ENCODE measurements at regions not wholly inside any gene's neighbourhood (a gene's known extent, or its start where the extent isn't known, plus 50 kb on each side); places are given as distances from the start of the nearest gene placed in this dataset.

- no peak for DNase-seq
- H3K9me3 Mint-ChIP-seq, result peaks cover 5% of the 10 kb centered on the region
- H3K27ac Mint-ChIP-seq, result no peak overlapping the region
- intact Hi-C loops (cut with micrococcal nuclease), result no loop called here
- no peak overlapping the region for H3K4me3 Mint-ChIP-seq
- no peaks in the 10 kb centered on the region for H3K4me1 Mint-ChIP-seq (ENCODE audit: low read depth)
- no peaks in the 10 kb centered on the region for H3K36me3 Mint-ChIP-seq (ENCODE audit: low read depth)
- H3K27me3 Mint-ChIP-seq (ENCODE audit: low read depth), result no peaks in the 10 kb centered on the region
- CTCF ChIA-PET, result no interaction called here
Measured at GRCh38 chr2:210814251-210815025, 258.0 kb downstream of the CPS1 start.

GRCh38 chr2:210816769-210817168 lies 260.4 kb downstream of the CPS1 start:
- CTCF ChIA-PET, result no interaction called here
- no peak overlapping the region for H3K27ac Mint-ChIP-seq
- no peak for DNase-seq
- intact Hi-C loops (cut with micrococcal nuclease), result no loop called here
- H3K4me1 Mint-ChIP-seq (ENCODE audit: low read depth), result no peaks in the 10 kb centered on the region
- no peaks in the 10 kb centered on the region for H3K36me3 Mint-ChIP-seq (ENCODE audit: low read depth)
- H3K4me3 Mint-ChIP-seq, result no peak overlapping the region
- peaks cover 1% of the 10 kb centered on the region for H3K9me3 Mint-ChIP-seq
- H3K27me3 Mint-ChIP-seq (ENCODE audit: low read depth), result no peaks in the 10 kb centered on the region

GRCh38 chr2:210818473-210818872 lies 262.1 kb downstream of the CPS1 start:
- Mint-ChIP-seq H3K9me3 (no peaks in the 10 kb centered on the region), H3K4me1 (ENCODE audit: low read depth) (no peaks in the 10 kb centered on the region), H3K27me3 (ENCODE audit: low read depth) (no peaks in the 10 kb centered on the region), H3K27ac (no peak overlapping the region), H3K4me3 (no peak overlapping the region), H3K36me3 (ENCODE audit: low read depth) (no peaks in the 10 kb centered on the region)
- DNase-seq, result no peak
- CTCF ChIA-PET, result interaction anchor here (0.7 kb wide), 1 partner anchor 375 kb away, joined by 3 read pairs; no protein-coding TSS in a partner anchor
- intact Hi-C loops (cut with micrococcal nuclease), result no loop called here

- CTCF ChIA-PET, result no interaction called here
- intact Hi-C loops (cut with micrococcal nuclease), result no loop called here
Measured at GRCh38 chr2:210833403-210833802, 277.0 kb downstream of the CPS1 start.

GRCh38 chr2:210839034-210839433 lies 282.6 kb downstream of the CPS1 start:
- Mint-ChIP-seq H3K4me1 (ENCODE audit: low read depth) (no peaks in the 10 kb centered on the region), H3K36me3 (ENCODE audit: low read depth) (no peaks in the 10 kb centered on the region), H3K9me3 (no peaks in the 10 kb centered on the region), H3K27ac (no peak overlapping the region), H3K27me3 (ENCODE audit: low read depth) (no peaks in the 10 kb centered on the region), H3K4me3 (no peak overlapping the region)
- intact Hi-C loops (cut with micrococcal nuclease), result no loop called here
- DNase-seq, result no peak
- CTCF ChIA-PET, result no interaction called here

More at GRCh38 chr2:210833403-210833802, 277.0 kb downstream of the CPS1 start:
- Mint-ChIP-seq H3K27ac (no peak overlapping the region), H3K9me3 (no peaks in the 10 kb centered on the region), H3K4me3 (no peak overlapping the region), H3K36me3 (ENCODE audit: low read depth) (no peaks in the 10 kb centered on the region), H3K27me3 (ENCODE audit: low read depth) (no peaks in the 10 kb centered on the region), H3K4me1 (ENCODE audit: low read depth) (no peaks in the 10 kb centered on the region)
- no peak for DNase-seq

GRCh38 chr2:210839450-210839849 lies 283.1 kb downstream of the CPS1 start:
- CTCF ChIA-PET, result no interaction called here
- Mint-ChIP-seq H3K27ac (no peak overlapping the region), H3K4me1 (ENCODE audit: low read depth) (no peaks in the 10 kb centered on the region), H3K9me3 (no peaks in the 10 kb centered on the region), H3K36me3 (ENCODE audit: low read depth) (no peaks in the 10 kb centered on the region), H3K27me3 (ENCODE audit: low read depth) (no peaks in the 10 kb centered on the region), H3K4me3 (no peak overlapping the region)
- intact Hi-C loops (cut with micrococcal nuclease), result no loop called here
- DNase-seq, result no peak

GRCh38 chr2:210842896-210843295 lies 286.5 kb downstream of the CPS1 start:
- no peak for DNase-seq
- Mint-ChIP-seq H3K4me3 (no peak overlapping the region), H3K9me3 (no peaks in the 10 kb centered on the region), H3K36me3 (ENCODE audit: low read depth) (no peaks in the 10 kb centered on the region), H3K27me3 (ENCODE audit: low read depth) (no peaks in the 10 kb centered on the region), H3K27ac (no peak overlapping the region), H3K4me1 (ENCODE audit: low read depth) (no peaks in the 10 kb centered on the region)
- intact Hi-C loops (cut with micrococcal nuclease), result no loop called here
- CTCF ChIA-PET, result no interaction called here

GRCh38 chr2:210844016-210844415 lies 287.6 kb downstream of the CPS1 start:
- CTCF ChIA-PET, result no interaction called here
- Mint-ChIP-seq H3K9me3 (no peaks in the 10 kb centered on the region), H3K4me1 (ENCODE audit: low read depth) (no peaks in the 10 kb centered on the region), H3K27me3 (ENCODE audit: low read depth) (no peaks in the 10 kb centered on the region), H3K27ac (no peak overlapping the region), H3K36me3 (ENCODE audit: low read depth) (no peaks in the 10 kb centered on the region), H3K4me3 (no peak overlapping the region)
- intact Hi-C loops (cut with micrococcal nuclease), result no loop called here
- no peak for DNase-seq

- DNase-seq, result no peak
- CTCF ChIA-PET, result no interaction called here
- Mint-ChIP-seq H3K27me3 (ENCODE audit: low read depth) (no peaks in the 10 kb centered on the region), H3K9me3 (no peaks in the 10 kb centered on the region), H3K36me3 (ENCODE audit: low read depth) (no peaks in the 10 kb centered on the region), H3K4me1 (ENCODE audit: low read depth) (no peaks in the 10 kb centered on the region), H3K27ac (no peak overlapping the region), H3K4me3 (no peak overlapping the region)
- intact Hi-C loops (cut with micrococcal nuclease), result no loop called here
Measured at GRCh38 chr2:210859314-210859713, 302.9 kb downstream of the CPS1 start.

GRCh38 chr2:210860276-210860675 lies 303.9 kb downstream of the CPS1 start:
- no peak overlapping the region for H3K27ac Mint-ChIP-seq
- CTCF ChIA-PET, result no interaction called here
- no peaks in the 10 kb centered on the region for H3K36me3 Mint-ChIP-seq (ENCODE audit: low read depth)
- H3K4me1 Mint-ChIP-seq (ENCODE audit: low read depth), result no peaks in the 10 kb centered on the region
- intact Hi-C loops (cut with micrococcal nuclease), result no loop called here
- DNase-seq, result no peak
- H3K9me3 Mint-ChIP-seq, result no peaks in the 10 kb centered on the region
- H3K4me3 Mint-ChIP-seq, result no peak overlapping the region
- no peaks in the 10 kb centered on the region for H3K27me3 Mint-ChIP-seq (ENCODE audit: low read depth)

GRCh38 chr2:210861038-210861665 lies 304.8 kb downstream of the CPS1 start:
- no peaks in the 10 kb centered on the region for H3K27me3 Mint-ChIP-seq (ENCODE audit: low read depth)
- no peak overlapping the region for H3K4me3 Mint-ChIP-seq
- intact Hi-C loops (cut with micrococcal nuclease), result no loop called here

GRCh38 chr2:210862283-210863065 lies 306.1 kb downstream of the CPS1 start:
- DNase-seq, result no peak
- H3K36me3 Mint-ChIP-seq (ENCODE audit: low read depth), result no peaks in the 10 kb centered on the region
- H3K27me3 Mint-ChIP-seq (ENCODE audit: low read depth), result no peaks in the 10 kb centered on the region
- no peak overlapping the region for H3K27ac Mint-ChIP-seq
- no peak overlapping the region for H3K4me3 Mint-ChIP-seq
- intact Hi-C loops (cut with micrococcal nuclease), result no loop called here
- no peaks in the 10 kb centered on the region for H3K9me3 Mint-ChIP-seq
- CTCF ChIA-PET, result no interaction called here
- no peaks in the 10 kb centered on the region for H3K4me1 Mint-ChIP-seq (ENCODE audit: low read depth)

More at GRCh38 chr2:210861038-210861665, 304.8 kb downstream of the CPS1 start:
- Mint-ChIP-seq H3K27ac (no peak overlapping the region), H3K4me1 (ENCODE audit: low read depth) (no peaks in the 10 kb centered on the region), H3K9me3 (no peaks in the 10 kb centered on the region), H3K36me3 (ENCODE audit: low read depth) (no peaks in the 10 kb centered on the region)
- CTCF ChIA-PET, result no interaction called here
- no peak for DNase-seq

- Mint-ChIP-seq H3K27me3 (ENCODE audit: low read depth) (no peaks in the 10 kb centered on the region), H3K4me3 (no peak overlapping the region), H3K27ac (no peak overlapping the region), H3K4me1 (ENCODE audit: low read depth) (no peaks in the 10 kb centered on the region), H3K36me3 (ENCODE audit: low read depth) (no peaks in the 10 kb centered on the region), H3K9me3 (no peaks in the 10 kb centered on the region)
- intact Hi-C loops (cut with micrococcal nuclease), result no loop called here
- CTCF ChIA-PET, result no interaction called here
- no peak for DNase-seq
Measured at GRCh38 chr2:210863283-210863682, 306.9 kb downstream of the CPS1 start.

All from activated naive CD4-positive, alpha-beta T cell treated with anti-CD3 and anti-CD28 coated beads for 36 hours (primary cell).